ENCODE measurements at regions not wholly inside any gene's neighbourhood (a gene's known extent, or its start where the extent isn't known, plus 50 kb on each side); places are given as distances from the start of the nearest gene placed in this dataset.

- H3K9me3 ChIP-seq = no peaks in the 10 kb centered on the region
- intact Hi-C loops (cut with DNase I) = no loop called here
- no peak overlapping the region for H3K4me3 ChIP-seq
- no peaks in the 10 kb centered on the region for H3K36me3 ChIP-seq
- DNase-seq = no peak
- H3K27me3 ChIP-seq = no peaks in the 10 kb centered on the region
- TF ChIP-seq POLR2AphosphoS5 (IDR thresholded peaks at IDR 0.05) (no peak), EP300 (IDR thresholded peaks at IDR 0.05) (no peak), POLR2A (IDR thresholded peaks at IDR 0.05) (no peak)
- TF ChIP-seq, protein P1, sequence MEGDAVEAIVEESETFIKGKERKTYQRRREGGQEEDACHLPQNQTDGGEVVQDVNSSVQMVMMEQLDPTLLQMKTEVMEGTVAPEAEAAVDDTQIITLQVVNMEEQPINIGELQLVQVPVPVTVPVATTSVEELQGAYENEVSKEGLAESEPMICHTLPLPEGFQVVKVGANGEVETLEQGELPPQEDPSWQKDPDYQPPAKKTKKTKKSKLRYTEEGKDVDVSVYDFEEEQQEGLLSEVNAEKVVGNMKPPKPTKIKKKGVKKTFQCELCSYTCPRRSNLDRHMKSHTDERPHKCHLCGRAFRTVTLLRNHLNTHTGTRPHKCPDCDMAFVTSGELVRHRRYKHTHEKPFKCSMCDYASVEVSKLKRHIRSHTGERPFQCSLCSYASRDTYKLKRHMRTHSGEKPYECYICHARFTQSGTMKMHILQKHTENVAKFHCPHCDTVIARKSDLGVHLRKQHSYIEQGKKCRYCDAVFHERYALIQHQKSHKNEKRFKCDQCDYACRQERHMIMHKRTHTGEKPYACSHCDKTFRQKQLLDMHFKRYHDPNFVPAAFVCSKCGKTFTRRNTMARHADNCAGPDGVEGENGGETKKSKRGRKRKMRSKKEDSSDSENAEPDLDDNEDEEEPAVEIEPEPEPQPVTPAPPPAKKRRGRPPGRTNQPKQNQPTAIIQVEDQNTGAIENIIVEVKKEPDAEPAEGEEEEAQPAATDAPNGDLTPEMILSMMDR (IDR thresholded peaks at IDR 0.05) = no peak
- H3K27ac ChIP-seq = no peak overlapping the region
- no peaks in the 10 kb centered on the region for H3K4me1 ChIP-seq
Observed at GRCh38 chr10:111789821-111790220, 393.7 kb downstream of the GPAM start.

DNA sequence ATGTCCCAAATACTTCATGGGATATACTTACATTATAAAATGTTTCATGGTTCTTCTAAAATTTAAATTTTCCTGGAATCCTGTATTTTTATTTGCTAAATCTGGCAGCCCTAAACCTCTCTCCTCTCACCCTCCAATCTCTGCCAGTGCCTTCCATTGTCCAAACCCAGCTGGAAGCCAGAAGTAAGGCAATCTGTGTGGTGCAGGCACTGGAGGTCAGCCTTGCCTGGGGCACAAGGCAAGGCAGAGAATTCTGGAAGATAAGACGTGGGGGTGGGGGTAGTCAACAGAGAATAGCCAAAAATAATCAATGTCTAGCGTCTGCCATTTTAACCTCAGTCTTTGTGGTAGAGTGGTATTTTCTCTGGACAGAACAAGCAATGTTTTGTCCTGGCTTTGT lies 381.7 kb downstream of the GPAM start:
- intact Hi-C loops (cut with DNase I) = no loop called here
- no peaks in the 10 kb centered on the region for H3K9me3 ChIP-seq
- H3K4me3 ChIP-seq = no peak overlapping the region
- no peak for DNase-seq
- H3K36me3 ChIP-seq = no peaks in the 10 kb centered on the region
- H3K4me1 ChIP-seq = no peaks in the 10 kb centered on the region
- H3K27ac ChIP-seq = no peak overlapping the region
- TF ChIP-seq EP300 (IDR thresholded peaks at IDR 0.05) = no peak
- TF ChIP-seq POLR2AphosphoS5 (IDR thresholded peaks at IDR 0.05) = no peak
- no peak for TF ChIP-seq POLR2A (IDR thresholded peaks at IDR 0.05)
- TF ChIP-seq, protein P1 (IDR thresholded peaks at IDR 0.05) = no peak
- no peaks in the 10 kb centered on the region for H3K27me3 ChIP-seq
- WGBS, 2 donors = 66 to 84% methylated on average over 2 of the region's 2 CpGs

GRCh38 chr10:111804781-111805180 lies 378.8 kb downstream of the GPAM start:
- Histone ChIP-seq H3K4me3 (no peak overlapping the region), H3K36me3 (no peaks in the 10 kb centered on the region), H3K27ac (no peak overlapping the region), H3K9me3 (no peaks in the 10 kb centered on the region), H3K4me1 (no peaks in the 10 kb centered on the region), H3K27me3 (no peaks in the 10 kb centered on the region)
- WGBS, 2 donors = 48 to 67% methylated on average over 3 of the region's 3 CpGs
- DNase-seq = no peak
- intact Hi-C loops (cut with DNase I) = no loop called here
- TF ChIP-seq EP300 (IDR thresholded peaks at IDR 0.05) = no peak
- no peak for TF ChIP-seq POLR2AphosphoS5 (IDR thresholded peaks at IDR 0.05)
- TF ChIP-seq POLR2A (IDR thresholded peaks at IDR 0.05) = no peak
- TF ChIP-seq, protein P1 (IDR thresholded peaks at IDR 0.05) = no peak

GRCh38 chr10:111811517-111811916 lies 372.0 kb downstream of the GPAM start:
- H3K27ac ChIP-seq = no peak overlapping the region
- 64 to 77% methylated on average over 3 of the region's 3 CpGs for WGBS, 2 donors
- H3K4me1 ChIP-seq = no peaks in the 10 kb centered on the region
- intact Hi-C loops (cut with DNase I) = no loop called here
- no peaks in the 10 kb centered on the region for H3K9me3 ChIP-seq
- H3K27me3 ChIP-seq = no peaks in the 10 kb centered on the region
- DNase-seq = no peak
- H3K36me3 ChIP-seq = no peaks in the 10 kb centered on the region
- H3K4me3 ChIP-seq = no peak overlapping the region
- TF ChIP-seq EP300 (IDR thresholded peaks at IDR 0.05) (no peak), POLR2AphosphoS5 (IDR thresholded peaks at IDR 0.05) (no peak), POLR2A (IDR thresholded peaks at IDR 0.05) (no peak)
- TF ChIP-seq, protein P1 (IDR thresholded peaks at IDR 0.05) = no peak

DNA sequence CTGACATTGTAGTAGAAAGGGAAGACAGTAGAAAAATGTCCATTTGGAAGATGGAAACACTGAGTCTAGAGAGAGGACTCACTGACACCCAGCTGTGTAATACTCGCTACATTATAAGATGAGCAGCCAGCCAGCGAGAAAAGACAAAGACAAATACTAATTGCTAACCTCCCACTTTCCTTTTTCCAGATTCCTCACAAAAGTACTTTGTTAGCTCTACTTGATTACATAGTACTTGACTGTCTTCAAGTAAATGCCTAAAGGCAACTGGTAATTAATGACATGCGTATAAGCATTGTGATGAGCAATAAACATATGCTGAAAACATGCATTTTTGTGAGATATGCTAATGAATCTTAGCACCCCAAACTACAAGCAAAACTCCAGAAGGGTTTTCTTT lies 363.1 kb downstream of the GPAM start:
- WGBS, 2 donors = 88% methylated on average over 3 of the region's 3 CpGs
- Histone ChIP-seq H3K36me3 (no peaks in the 10 kb centered on the region), H3K9me3 (no peaks in the 10 kb centered on the region), H3K27ac (no peak overlapping the region), H3K4me3 (no peak overlapping the region), H3K4me1 (peaks cover 0 to 37% (median 21%) of the 10 kb centered on the region in 4 donors), H3K27me3 (no peaks in the 10 kb centered on the region)
- TF ChIP-seq POLR2A (IDR thresholded peaks at IDR 0.05) = no peak
- TF ChIP-seq, protein P1 (IDR thresholded peaks at IDR 0.05) = no peak
- no peak for TF ChIP-seq POLR2AphosphoS5 (IDR thresholded peaks at IDR 0.05)
- TF ChIP-seq EP300 (IDR thresholded peaks at IDR 0.05) = no peak
- intact Hi-C loops (cut with DNase I) = no loop called here
- DNase-seq = no peak

Data from sigmoid colon (tissue), 6 donors.